GM18907 (cell line): ENCODE measurements at regions not wholly inside any gene's neighbourhood (a gene's known extent, or its start where the extent isn't known, plus 50 kb on each side); places are given as distances from the start of the nearest gene placed in this dataset.

Source experiments
- ATAC-seq: cut with Tn5 transposase; IDR thresholded peaks from one replicate; pipeline ENCODE4 v1.9.1; 2021; ENCODE audit warnings: mild to moderate bottlenecking, moderate library complexity; ENCODE audit not compliant: unreplicated experiment

DNA sequence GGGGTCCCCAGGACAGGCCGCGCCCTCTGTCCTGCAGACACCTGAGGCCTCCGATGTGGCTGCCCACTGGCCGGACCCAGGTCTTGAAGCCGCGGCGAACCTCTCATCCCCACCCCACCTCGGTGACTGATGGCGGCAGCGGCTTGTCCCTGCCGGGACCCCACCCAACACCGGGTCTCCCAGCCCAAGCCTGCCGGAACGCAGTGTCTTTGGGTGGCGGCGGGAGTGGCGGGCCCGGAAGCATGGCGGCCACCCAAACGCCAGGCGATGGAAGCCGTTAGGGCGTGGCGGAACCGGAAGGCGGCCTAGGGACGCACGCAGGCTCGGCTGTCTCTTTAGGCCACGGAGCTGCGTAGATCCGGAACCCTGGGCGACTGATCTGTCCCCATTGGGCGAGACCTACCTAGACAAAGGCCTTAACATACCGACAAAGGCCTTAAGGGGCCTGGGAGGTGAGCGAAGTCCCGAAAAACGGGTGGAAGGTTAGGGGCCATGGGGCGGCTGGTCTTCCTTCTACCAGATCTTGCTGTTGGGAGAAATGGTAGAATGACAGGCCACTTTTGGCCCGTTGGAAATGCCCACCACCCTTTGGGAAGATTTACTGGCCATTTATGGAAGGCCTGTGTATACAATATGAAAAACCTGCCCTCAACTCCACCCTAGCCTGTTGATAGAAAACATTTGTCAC, 94.6 kb upstream of the SMC2 start:
- no peak for ATAC-seq

DNA sequence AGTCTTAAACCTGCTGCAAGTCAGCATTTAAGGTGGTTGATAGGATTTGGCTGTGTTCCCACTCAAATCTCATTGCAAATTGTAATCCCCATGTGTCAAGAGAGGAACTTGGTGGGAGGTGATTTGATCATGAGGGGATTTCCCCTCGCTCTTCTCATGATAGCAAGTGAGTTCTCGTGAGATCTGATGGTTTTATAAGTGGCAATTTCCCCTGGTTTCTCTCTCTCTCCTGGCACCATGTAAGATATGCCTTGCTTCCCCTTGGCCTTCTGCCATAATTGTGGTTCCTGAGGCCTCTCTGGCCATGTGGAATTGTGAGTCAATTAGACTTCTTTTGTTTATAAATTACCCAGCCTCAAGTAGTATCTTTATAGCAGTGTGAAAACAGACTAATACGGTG, 84.3 kb upstream of the SMC2 start:
- ATAC-seq: no peak

DNA sequence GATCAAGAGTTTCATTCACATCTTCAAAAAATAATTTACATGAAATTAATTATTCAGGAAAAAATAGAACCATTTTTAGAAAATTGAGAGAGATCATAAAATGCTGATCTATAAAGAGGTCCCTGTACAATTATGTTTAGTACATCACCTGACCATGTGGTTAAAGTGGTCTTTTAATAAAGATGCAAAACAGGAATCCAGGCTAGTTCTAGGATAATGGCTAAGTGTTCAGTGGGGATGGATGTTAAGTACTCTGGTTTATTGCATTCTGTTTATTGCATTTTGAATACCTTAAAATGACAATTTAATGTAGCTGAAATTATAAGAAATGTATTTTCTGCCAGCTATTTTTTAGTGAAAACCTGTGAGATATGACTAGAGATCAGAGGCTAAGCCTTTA, 72.0 kb upstream of the SMC2 start:
- no peak for ATAC-seq

DNA sequence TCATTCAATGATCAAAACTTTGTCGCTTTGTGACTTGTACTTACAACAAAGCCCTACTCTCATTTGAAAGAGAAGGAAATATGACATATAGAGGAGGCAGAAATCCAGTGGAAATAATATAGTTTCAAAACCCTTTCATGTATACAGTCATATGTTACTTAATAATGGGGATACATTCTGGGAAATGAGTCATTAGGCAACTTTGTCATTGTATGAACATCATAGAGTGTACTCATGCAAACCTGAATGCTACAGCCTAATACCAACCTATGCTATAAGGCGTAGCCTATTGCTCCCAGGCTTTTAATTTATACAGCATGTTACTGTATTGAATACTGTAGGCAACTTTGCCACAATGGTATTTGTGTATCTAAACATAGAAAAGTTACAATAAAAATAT, 69.0 kb upstream of the SMC2 start:
- ATAC-seq: no peak

DNA sequence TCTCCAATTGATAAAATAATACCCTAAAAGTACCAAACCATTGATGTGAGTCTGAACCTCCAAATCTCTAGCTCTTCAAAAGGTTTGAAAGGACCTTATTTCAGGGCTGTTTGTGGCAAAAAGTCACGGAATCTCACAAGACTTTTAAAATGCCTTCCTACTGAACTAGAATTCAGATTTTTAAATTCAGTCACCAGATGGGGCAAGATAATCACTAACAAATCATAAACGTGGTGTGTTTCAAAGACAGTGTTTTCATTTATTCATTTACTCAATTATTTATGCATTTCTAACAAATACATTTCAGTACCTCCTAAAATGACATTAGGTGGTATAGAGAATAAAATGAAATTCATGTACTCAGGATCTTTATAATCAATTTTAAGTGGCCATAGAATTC, 68.2 kb upstream of the SMC2 start:
- no peak for ATAC-seq

DNA sequence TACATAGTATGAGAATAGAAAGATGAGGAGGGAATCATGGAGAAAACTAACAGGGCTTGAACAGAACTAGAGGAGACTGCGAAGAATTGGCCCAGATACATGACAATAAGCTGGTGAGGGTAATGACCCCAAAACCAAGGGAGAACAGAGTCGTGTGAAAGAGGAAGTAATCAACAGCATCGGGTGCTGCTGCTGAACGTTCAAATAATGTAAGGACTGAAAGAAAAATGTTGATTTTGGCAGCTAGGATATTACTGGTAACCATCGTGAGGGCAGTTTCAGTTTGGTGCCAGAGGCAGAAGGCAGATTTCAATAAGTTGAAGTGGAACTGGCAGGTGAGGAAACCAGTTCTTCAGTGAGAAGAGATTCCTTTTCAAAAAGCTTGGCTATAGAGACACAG, 66.8 kb upstream of the SMC2 start:
- ATAC-seq: no peak

DNA sequence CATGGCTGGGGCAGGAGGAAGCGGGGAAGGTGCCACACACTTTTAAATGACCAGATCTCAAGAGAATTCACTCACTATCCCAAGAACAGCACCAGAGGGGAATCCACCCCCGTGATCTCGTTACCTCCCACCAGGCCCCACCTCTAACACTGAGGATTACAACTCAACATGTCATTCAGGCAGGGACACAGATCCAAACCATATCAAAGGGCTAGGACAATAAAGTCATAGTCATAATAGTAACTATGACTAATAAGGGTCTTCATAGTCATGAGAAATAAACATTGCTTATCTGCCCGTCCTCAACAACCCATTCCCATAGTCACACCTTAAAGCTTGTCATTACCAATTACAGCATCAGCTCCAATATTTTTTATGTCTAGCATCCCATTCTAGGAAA, 65.3 kb upstream of the SMC2 start:
- ATAC-seq: no peak
